ENCODE measurements at regions not wholly inside any gene's neighbourhood (a gene's known extent, or its start where the extent isn't known, plus 50 kb on each side); places are given as distances from the start of the nearest gene placed in this dataset.
A peak's percentile ranks its signal among the peaks of the same experiment; 100 is the strongest.

GRCh38 chr18:46321955-46322354 lies 217.8 kb downstream of the HAUS1 start:
- no peak for DNase-seq (ENCODE audit: low spot score)

DNA sequence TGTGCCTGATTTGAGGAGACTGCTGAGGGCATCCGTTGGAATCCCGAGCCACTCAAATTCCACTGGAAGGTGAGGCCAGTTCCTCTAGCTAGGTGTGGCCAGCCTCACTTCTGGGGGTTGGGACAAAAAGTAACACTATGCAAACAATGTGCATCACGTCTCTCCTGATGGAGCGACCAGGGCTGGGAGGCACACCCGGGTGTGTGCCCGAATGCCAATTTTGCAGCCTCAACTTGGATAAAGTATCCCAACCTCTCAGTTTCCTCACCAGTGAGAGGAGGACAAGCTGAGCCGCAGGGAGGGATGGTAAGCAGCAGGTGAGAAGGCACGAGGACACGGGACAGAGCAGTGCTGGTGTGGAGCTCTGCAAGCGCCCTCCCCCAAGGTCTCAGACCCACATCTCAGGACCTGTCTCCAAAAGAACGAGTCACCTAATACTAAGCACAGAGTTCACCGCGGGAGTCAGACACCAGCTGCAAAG lies 218.3 kb downstream of the HAUS1 start:
- DNase-seq (ENCODE audit: low spot score) = no peak

- DNase-seq (ENCODE audit: low spot score) = no peak
Observed at GRCh38 chr18:46322941-46323340, 218.8 kb downstream of the HAUS1 start.

- DNase-seq (ENCODE audit: low spot score) = peak; percentile 66
Observed at GRCh38 chr18:46324087-46324955, 220.1 kb downstream of the HAUS1 start.

- no peak for DNase-seq (ENCODE audit: low spot score)
Observed at GRCh38 chr18:46325895-46326294, 221.7 kb downstream of the HAUS1 start.

DNA sequence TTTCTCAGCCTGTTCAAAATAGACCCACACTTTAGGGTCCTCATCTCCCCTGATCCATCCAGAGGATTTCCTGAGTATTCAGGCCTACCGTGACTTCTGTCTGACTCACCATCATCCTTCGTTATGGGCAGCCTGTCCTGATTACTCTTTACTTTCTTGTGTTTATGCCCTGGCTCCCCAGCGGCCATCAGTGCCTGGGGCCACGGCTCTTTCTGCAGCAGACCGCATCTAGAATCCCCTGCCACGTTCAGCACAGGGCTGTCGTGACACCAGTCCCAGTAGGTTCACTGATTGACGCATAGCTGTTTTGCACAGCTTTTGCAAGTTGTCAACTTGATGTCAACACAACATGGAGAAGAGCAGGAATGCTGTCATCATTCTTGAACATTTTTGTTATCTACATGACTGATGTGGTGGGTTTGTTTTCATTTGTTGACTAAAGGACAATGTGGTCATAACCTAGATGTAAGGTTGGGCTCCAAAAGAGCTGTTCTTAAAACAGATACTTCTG lies 225.6 kb downstream of the HAUS1 start:
- DNase-seq (ENCODE audit: low spot score) = no peak

DNA sequence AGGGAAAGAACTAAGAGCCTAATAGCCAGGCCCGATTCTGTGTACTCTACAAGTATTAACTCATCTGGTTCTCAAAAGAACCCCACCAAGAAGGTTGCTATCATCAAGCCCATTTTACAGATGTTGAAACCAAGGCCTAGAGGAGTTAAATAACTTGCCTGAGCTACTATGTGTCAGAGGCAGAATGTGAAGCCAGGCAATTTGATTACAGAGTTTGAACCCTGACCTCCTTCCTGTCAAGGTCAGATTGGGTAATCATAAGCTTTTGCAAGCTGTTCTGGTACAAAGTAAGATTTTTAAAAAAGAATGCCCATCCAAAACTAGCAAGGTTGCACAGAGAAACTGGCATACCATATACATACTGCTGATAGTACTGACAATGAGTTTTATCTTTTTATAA lies 227.1 kb downstream of the HAUS1 start:
- DNase-seq (ENCODE audit: low spot score) = no peak

DNA sequence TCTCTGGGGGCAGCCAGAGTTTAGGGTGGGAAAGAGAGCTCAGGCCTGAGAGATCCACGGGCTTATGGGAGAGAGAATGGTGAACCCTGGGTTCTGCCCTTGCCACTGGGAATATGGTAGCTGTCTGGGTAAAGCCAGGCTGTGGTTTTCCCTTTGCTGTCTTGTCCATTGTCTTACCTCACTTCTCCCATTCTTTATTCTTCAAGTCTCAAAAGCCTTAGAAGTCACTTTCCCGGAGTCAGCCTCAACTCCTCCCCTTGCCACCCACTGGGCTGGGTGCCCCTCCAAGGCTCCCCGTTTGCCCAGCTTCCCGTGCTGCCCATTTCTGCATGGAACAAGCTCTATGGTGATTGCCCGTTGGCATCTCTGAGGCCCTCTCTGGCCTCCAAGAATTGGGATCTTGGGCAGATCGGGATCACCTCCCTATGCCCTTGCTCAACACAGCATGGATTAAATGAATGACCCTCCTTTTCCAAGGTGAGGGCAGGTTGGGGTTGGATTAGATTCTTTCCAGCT lies 228.2 kb downstream of the HAUS1 start:
- no peak for DNase-seq (ENCODE audit: low spot score)

- no peak for DNase-seq (ENCODE audit: low spot score)
Observed at GRCh38 chr18:46332921-46333341, 228.7 kb downstream of the HAUS1 start.

DNA sequence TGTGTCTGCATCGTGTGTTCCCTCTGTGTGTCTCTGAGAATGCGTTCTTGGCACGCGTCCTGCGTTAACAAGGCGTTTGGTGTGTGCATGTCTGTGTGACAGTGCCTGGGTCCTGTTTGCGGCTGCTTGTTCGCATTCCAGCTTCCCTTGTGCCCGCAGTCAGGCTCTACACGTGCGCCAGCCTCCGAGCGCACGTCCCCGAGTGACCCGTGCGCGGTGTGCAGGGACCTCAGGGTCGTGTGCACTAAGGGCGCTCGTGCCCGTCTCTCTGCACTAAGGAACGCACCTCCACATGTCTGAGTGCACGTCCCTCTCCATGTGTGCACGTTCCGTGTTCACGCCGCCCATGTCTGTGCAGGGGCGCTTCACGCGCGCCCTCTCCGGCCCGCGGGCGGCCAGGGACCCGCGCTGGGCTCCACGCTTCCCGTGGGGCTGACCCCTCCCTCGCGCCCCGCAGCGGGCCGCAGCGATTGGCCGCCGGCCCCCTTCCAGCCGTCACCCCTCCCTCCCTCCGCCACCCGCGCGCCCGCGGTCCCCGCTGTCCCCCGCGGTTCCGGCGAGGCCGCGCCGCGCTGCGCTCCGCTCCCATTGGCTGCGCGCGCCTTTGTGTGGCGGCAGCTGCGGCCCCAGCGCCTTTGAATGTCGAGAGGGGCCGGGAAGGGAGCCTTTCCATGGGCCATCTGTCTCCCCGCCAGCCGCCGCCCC lies 229.4 kb downstream of the HAUS1 start:
- peak; percentile 45 for DNase-seq (ENCODE audit: low spot score)

- no peak for DNase-seq (ENCODE audit: low spot score)
Observed at GRCh38 chr18:46334868-46335281, 230.7 kb downstream of the HAUS1 start.

DNA sequence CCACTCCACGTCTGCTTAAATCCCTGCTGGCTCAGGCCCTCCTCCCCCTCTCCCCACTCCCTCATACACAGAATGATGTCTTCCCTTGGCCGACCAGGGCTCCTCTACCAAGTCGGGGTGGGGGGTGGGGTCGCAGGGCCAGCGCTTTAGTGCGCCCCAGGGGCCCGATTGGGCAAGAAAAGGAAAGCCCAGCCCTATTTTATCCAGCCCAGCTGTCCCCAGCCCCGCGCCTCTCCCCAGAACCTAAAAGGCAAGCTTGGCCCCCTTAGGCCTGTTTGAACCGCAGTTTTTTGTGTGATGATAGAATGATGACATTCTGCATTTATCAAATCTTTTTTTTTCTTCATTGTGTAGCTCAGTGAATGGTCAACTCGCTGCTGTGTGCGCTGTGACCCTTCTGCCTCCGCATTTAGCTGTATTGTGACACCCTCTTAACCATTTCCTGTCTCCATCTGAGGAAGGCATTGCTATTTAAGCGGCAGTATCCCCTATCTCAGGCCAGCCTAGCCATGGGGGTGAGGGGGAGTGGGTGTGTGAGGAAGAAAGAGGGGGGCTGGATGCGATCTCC lies 231.4 kb downstream of the HAUS1 start:
- no peak for DNase-seq (ENCODE audit: low spot score)

GRCh38 chr18:46336278-46337111 lies 232.3 kb downstream of the HAUS1 start:
- DNase-seq (ENCODE audit: low spot score) = no peak

DNA sequence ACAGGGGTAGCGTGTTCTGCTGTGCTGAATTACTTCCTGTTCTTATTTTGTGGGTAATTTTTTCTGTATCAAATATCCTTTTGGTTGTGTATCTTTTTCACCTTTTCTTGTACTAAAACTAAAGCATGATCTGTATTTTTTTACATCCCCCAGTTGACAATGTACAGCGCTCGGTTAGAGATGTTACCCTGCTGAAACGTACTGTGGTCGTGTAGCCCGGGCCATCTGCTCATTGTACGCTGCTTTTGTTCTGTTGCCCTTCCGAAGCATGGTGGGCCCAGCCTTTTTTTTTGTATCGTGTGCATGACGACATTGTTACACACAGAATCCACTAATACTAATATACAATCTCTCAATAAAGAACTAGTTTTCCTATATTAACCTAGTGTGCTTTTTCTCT lies 233.1 kb downstream of the HAUS1 start:
- DNase-seq (ENCODE audit: low spot score) = no peak

GRCh38 chr18:46338205-46338604 lies 234.0 kb downstream of the HAUS1 start:
- DNase-seq (ENCODE audit: low spot score) = no peak

- DNase-seq (ENCODE audit: low spot score) = no peak
Observed at GRCh38 chr18:46338766-46339165, 234.6 kb downstream of the HAUS1 start.

DNA sequence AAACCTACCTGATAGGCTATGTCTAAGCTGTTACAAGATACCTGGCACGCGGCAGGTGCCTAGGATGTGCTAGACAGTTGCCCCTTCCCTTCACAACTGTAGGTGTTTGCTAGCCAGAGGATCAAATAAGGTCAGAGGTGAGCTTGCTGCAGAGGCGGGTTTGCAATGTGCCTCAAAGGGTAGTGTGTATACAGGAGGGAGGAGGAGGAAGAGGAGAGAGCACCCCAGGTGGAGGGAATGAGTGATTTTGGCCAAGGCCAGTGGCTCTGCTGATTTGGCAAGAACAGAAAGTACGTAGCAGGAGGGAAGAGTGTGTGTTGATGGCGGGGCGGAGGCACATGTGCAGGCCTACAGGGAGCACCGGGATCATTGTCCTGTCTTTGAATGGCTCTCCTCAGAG lies 236.5 kb downstream of the HAUS1 start:
- no peak for DNase-seq (ENCODE audit: low spot score)

- no peak for DNase-seq (ENCODE audit: low spot score)
Observed at GRCh38 chr18:46341986-46342525, 237.9 kb downstream of the HAUS1 start.

GRCh38 chr18:46343456-46343855 lies 239.3 kb downstream of the HAUS1 start:
- no peak for DNase-seq (ENCODE audit: low spot score)

GRCh38 chr18:46343931-46344372 lies 239.8 kb downstream of the HAUS1 start:
- DNase-seq (ENCODE audit: low spot score) = no peak

Data from AG20443 (cell line).